ENCODE measurements at regions not wholly inside any gene's neighbourhood (a gene's known extent, or its start where the extent isn't known, plus 50 kb on each side); places are given as distances from the start of the nearest gene placed in this dataset.

DNA sequence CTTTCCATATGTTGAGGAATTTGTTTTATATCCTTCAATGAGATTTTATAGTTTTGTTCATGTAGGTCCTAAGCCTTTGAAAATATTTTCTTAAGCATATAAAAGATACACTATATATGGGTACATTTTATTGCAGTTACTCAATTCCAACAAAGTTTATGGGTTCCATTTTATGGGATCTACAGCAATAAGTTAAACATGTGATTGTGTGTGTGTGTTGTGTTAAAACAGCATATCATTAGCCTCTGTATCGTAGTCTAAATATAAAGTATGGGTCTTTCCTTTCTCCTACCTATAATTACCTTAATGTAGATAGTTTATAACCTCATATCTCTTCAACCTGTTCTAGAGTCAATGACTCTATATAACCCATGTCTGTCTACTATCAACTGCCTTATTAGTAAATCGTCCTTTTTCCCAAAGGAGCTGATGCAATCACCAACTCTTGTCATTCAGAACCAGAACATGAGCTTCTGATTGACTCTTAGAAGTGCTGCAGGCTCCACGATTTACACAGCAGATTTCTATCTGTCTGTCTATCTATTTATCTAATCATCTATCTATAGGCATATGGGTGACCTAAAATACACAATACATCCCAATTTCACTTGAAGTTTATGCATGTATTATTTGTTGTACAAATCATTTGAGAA, 512.6 kb upstream of the CBLB start:
- DNase-seq: no peak
- no peak overlapping the region for H3K4me3 ChIP-seq
- in situ Hi-C loops (cut with MboI; ENCODE audit: low pct_ligation_motif_present in 1 of 4, low pct_unique_long_range_greater_than_20kb in 1 of 4, low sequenced_read_pairs in 3 of 4) (no loop called here), intact Hi-C loops (cut with DNase I; ENCODE audit: low total_unique reads) (no loop called here)
- H3K4me1 ChIP-seq: no peaks in the 10 kb centered on the region
- no peaks in the 10 kb centered on the region for H3K9me3 ChIP-seq
- 28 to 57% methylated on average over 2 to 3 of the region's 3 CpGs for WGBS, 2 donors (ENCODE audit: low coverage in 1 of 2)
- no peak for TF ChIP-seq EP300 (IDR thresholded peaks at IDR 0.05; ENCODE audit: low read depth)
- TF ChIP-seq, protein P1, sequence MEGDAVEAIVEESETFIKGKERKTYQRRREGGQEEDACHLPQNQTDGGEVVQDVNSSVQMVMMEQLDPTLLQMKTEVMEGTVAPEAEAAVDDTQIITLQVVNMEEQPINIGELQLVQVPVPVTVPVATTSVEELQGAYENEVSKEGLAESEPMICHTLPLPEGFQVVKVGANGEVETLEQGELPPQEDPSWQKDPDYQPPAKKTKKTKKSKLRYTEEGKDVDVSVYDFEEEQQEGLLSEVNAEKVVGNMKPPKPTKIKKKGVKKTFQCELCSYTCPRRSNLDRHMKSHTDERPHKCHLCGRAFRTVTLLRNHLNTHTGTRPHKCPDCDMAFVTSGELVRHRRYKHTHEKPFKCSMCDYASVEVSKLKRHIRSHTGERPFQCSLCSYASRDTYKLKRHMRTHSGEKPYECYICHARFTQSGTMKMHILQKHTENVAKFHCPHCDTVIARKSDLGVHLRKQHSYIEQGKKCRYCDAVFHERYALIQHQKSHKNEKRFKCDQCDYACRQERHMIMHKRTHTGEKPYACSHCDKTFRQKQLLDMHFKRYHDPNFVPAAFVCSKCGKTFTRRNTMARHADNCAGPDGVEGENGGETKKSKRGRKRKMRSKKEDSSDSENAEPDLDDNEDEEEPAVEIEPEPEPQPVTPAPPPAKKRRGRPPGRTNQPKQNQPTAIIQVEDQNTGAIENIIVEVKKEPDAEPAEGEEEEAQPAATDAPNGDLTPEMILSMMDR (IDR thresholded peaks at IDR 0.05): no peak
- no peak for TF ChIP-seq POLR2A (IDR thresholded peaks at IDR 0.05)
- TF ChIP-seq POLR2AphosphoS5 (IDR thresholded peaks at IDR 0.05): no peak
- H3K27me3 ChIP-seq: no peaks in the 10 kb centered on the region
- H3K36me3 ChIP-seq: no peaks in the 10 kb centered on the region
- H3K27ac ChIP-seq: no peak overlapping the region

DNA sequence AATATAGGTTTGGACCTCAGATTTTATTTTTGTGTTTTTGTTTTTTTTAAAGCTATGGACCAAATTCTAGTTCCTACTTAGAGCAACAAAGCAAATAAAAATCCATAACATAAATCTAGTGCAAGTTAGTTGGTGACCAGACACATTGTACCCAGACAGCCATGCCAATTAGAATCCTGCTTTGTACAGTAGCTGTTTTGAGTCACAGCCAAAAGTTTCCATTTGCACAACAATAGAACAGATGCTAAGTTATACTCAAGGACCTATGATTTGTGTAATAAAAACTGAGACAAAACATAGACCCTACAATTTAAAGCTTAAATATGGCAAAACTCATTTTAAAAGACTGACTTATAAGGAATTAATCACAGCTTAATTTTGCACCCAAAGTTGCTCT, 513.1 kb upstream of the CBLB start:
- Histone ChIP-seq H3K36me3 (no peaks in the 10 kb centered on the region), H3K27me3 (no peaks in the 10 kb centered on the region), H3K4me1 (no peaks in the 10 kb centered on the region), H3K27ac (no peak overlapping the region), H3K4me3 (no peak overlapping the region), H3K9me3 (no peaks in the 10 kb centered on the region)
- in situ Hi-C loops (cut with MboI; ENCODE audit: low pct_ligation_motif_present in 1 of 4, low pct_unique_long_range_greater_than_20kb in 1 of 4, low sequenced_read_pairs in 3 of 4) (no loop called here), intact Hi-C loops (cut with DNase I; ENCODE audit: low total_unique reads) (no loop called here)
- TF ChIP-seq POLR2AphosphoS5 (IDR thresholded peaks at IDR 0.05) (no peak), POLR2A (IDR thresholded peaks at IDR 0.05) (no peak), EP300 (IDR thresholded peaks at IDR 0.05; ENCODE audit: low read depth) (no peak)
- TF ChIP-seq, protein P1 (IDR thresholded peaks at IDR 0.05): no peak
- no peak for DNase-seq

DNA sequence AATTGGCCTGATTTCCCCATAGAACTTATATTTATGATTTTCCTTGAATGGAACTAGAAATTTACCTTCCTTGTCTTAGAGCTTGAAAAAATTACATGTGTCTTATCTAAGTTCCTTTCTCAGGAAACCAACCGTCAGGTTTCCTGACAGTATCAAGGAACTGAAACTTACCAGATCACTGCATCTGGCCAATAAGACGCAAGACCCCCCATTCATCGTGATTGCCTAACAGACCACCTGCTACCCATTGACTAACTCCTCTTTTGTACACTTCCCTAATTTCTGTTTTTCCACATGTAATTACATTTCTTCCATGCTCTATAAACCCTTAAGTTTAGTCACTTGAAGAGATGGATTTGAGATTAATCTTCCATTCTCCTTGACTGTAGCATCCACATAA, 517.2 kb upstream of the CBLB start:
- TF ChIP-seq EP300 (IDR thresholded peaks at IDR 0.05; ENCODE audit: low read depth): no peak
- Histone ChIP-seq H3K4me1 (no peaks in the 10 kb centered on the region), H3K4me3 (no peak overlapping the region), H3K9me3 (no peaks in the 10 kb centered on the region), H3K36me3 (no peaks in the 10 kb centered on the region), H3K27ac (no peak overlapping the region), H3K27me3 (no peaks in the 10 kb centered on the region)
- no peak for DNase-seq
- in situ Hi-C loops (cut with MboI; ENCODE audit: low pct_ligation_motif_present in 1 of 4, low pct_unique_long_range_greater_than_20kb in 1 of 4, low sequenced_read_pairs in 3 of 4): no loop called here
- 72 to 87% methylated on average over 3 of the region's 3 CpGs for WGBS, 2 donors (ENCODE audit: low coverage in 1 of 2)
- intact Hi-C loops (cut with DNase I; ENCODE audit: low total_unique reads): no loop called here

DNA sequence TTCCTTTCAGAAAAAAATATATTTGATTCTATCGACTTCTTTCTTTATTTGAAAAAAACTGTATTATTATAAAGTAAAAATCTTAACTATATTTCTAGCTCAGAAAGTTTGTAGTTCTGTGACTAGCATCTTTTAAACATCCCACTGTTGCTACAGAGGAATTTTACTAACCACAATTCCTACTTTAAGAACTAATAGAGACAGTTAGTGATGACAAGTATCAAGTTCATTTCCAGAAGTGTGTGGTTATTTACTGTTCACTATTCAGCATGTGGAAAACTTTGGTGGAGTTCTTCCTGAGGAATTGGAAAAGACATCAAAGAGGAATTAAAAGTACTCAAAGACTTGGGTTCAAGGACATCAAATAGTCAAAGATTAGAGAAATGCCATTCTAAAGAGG, 524.1 kb upstream of the CBLB start:
- no peak for TF ChIP-seq POLR2A (IDR thresholded peaks at IDR 0.05)
- no peak for TF ChIP-seq EP300 (IDR thresholded peaks at IDR 0.05; ENCODE audit: low read depth)
- TF ChIP-seq, protein P1 (IDR thresholded peaks at IDR 0.05): no peak
- TF ChIP-seq POLR2AphosphoS5 (IDR thresholded peaks at IDR 0.05): no peak
- 89 to 95% methylated on average over 1 of the region's 1 CpG for WGBS, 2 donors (ENCODE audit: low coverage in 1 of 2)

DNA sequence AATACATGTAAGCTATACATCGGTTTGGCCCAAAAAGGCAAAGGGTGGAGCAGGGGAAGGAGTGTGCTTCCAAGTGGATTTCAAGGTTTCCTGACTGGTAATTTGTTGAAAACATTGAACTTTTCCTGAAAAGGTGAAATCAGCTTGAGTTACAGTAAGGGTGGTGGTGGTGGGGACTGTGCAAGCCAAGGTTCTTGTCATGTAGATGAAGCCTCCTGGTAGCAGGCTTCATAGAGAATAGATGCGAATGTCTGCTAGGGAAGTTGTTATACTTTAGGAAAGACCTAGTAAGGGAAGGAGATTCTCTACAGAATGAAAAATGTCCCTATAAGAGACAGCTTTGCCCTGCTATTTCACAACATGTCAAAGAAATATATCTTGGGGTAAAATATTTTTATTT, 528.2 kb upstream of the CBLB start:
- Histone ChIP-seq H3K27ac (no peak overlapping the region), H3K27me3 (no peaks in the 10 kb centered on the region), H3K4me3 (no peak overlapping the region), H3K9me3 (no peaks in the 10 kb centered on the region), H3K4me1 (no peaks in the 10 kb centered on the region), H3K36me3 (no peaks in the 10 kb centered on the region)
- WGBS, 2 donors (ENCODE audit: low coverage in 1 of 2): 93 to 94% methylated on average over 2 of the region's 2 CpGs
- in situ Hi-C loops (cut with MboI; ENCODE audit: low pct_ligation_motif_present in 1 of 4, low pct_unique_long_range_greater_than_20kb in 1 of 4, low sequenced_read_pairs in 3 of 4): no loop called here
- DNase-seq: no peak
- TF ChIP-seq, protein P1 (IDR thresholded peaks at IDR 0.05): no peak
- TF ChIP-seq POLR2A (IDR thresholded peaks at IDR 0.05): no peak
- no peak for TF ChIP-seq POLR2AphosphoS5 (IDR thresholded peaks at IDR 0.05)
- intact Hi-C loops (cut with DNase I; ENCODE audit: low total_unique reads): no loop called here

More for the DNA sequence above, 524.1 kb upstream of the CBLB start:
- H3K4me3 ChIP-seq: no peak overlapping the region
- no peak overlapping the region for H3K27ac ChIP-seq
- no peaks in the 10 kb centered on the region for H3K36me3 ChIP-seq
- H3K4me1 ChIP-seq: no peaks in the 10 kb centered on the region
- no peak for DNase-seq
- no peaks in the 10 kb centered on the region for H3K27me3 ChIP-seq
- no peaks in the 10 kb centered on the region for H3K9me3 ChIP-seq
- in situ Hi-C loops (cut with MboI; ENCODE audit: low pct_ligation_motif_present in 1 of 4, low pct_unique_long_range_greater_than_20kb in 1 of 4, low sequenced_read_pairs in 3 of 4) (no loop called here), intact Hi-C loops (cut with DNase I; ENCODE audit: low total_unique reads) (no loop called here)

Data from transverse colon (tissue), 4 donors.